OCI-LY1 (cell line): ENCODE measurements at regions not wholly inside any gene's neighbourhood (a gene's known extent, or its start where the extent isn't known, plus 50 kb on each side); places are given as distances from the start of the nearest gene placed in this dataset.

ENCODE experiments used
- H2AFZ ChIP-seq: fragments of 200-600 bp; sonication (generic), shearing (Covaris generic); 2 replicates; pipeline ENCODE4 v1.6.0; 2014; ENCODE audit warnings: antibody characterized with exemption, mild to moderate bottlenecking, low read length
- H3F3A ChIP-seq: fragments of 200-600 bp; sonication (generic), shearing (Covaris generic); 2 replicates; pipeline ENCODE4 v1.6.0; 2014; ENCODE audit warnings: mild to moderate bottlenecking, antibody characterized with exemption, low read length, moderate library complexity; ENCODE audit not compliant: insufficient read depth
- H3K27ac ChIP-seq: fragments of 200-600 bp; sonication (generic); 2 replicates; pipeline ENCODE4 v1.5.1; 2014; ENCODE audit warnings: low read length, mixed run types, mild to moderate bottlenecking, low read depth; ENCODE audit not compliant: poor library complexity, severe bottlenecking
- H3K27me3 ChIP-seq: fragments of 200-600 bp; sonication (generic); 2 replicates; pipeline ENCODE4 v1.6.0; 2014; ENCODE audit warnings: antibody characterized with exemption, mild to moderate bottlenecking, low read length, moderate library complexity; ENCODE audit not compliant: insufficient read depth
- H3K36me3 ChIP-seq: fragments of 200-600 bp; sonication (generic); 2 replicates; pipeline ENCODE4 v1.6.1; 2014; ENCODE audit warnings: mild to moderate bottlenecking, antibody characterized with exemption, low read length, moderate library complexity, mixed read lengths; ENCODE audit not compliant: insufficient read depth
- H3K4me1 ChIP-seq: fragments of 200-600 bp; sonication (generic); 2 replicates; pipeline ENCODE4 v1.5.1; 2014; ENCODE audit warnings: mild to moderate bottlenecking, low read length, moderate library complexity; ENCODE audit not compliant: insufficient read depth, severe bottlenecking
- H3K4me2 ChIP-seq: fragments of 200-600 bp; sonication (generic), shearing (Covaris generic); 2 replicates; pipeline ENCODE4 v1.6.1; 2014; ENCODE audit warnings: low read length
- H3K4me3 ChIP-seq: fragments of 200-600 bp; sonication (generic); 2 replicates; pipeline ENCODE4 v1.5.1; 2014; ENCODE audit warnings: low read length, low read depth, mild to moderate bottlenecking, mixed read lengths; ENCODE audit not compliant: poor library complexity, severe bottlenecking
- H3K79me2 ChIP-seq: fragments of 200-600 bp; shearing (Covaris generic); 2 replicates; pipeline ENCODE4 v1.6.1; 2016; ENCODE audit warnings: mixed run types, low read length, mixed read lengths; ENCODE audit not compliant: insufficient read depth
- H3K9ac ChIP-seq: fragments of 200-600 bp; sonication (generic), shearing (Covaris generic); 2 replicates; pipeline ENCODE4 v1.6.1; 2014; ENCODE audit warnings: mild to moderate bottlenecking, low read length, mixed read lengths
- H3K9me2 ChIP-seq: fragments of 200-600 bp; sonication (generic), shearing (Covaris generic); 2 replicates; pipeline ENCODE4 v1.6.1; 2014; ENCODE audit warnings: low read depth, mild to moderate bottlenecking, low read length, mixed read lengths
- H3K9me3 ChIP-seq: fragments of 200-600 bp; shearing (Covaris generic); 2 replicates; pipeline ENCODE4 v1.6.1; 2014; ENCODE audit warnings: low read length, mixed read lengths
- H4K20me1 ChIP-seq: fragments of 200-600 bp; sonication (generic), shearing (Covaris generic); 2 replicates; pipeline ENCODE4 v1.6.0; 2016; ENCODE audit warnings: mild to moderate bottlenecking, low read length; ENCODE audit not compliant: insufficient read depth
- CTCF ChIP-seq: fragments of 200-600 bp; sonication (generic), shearing (Covaris generic); IDR thresholded peaks from 2 replicates; pipeline ENCODE4 v1.5.1; 2017; ENCODE audit warnings: mild to moderate bottlenecking, antibody characterized with exemption, low read length, moderate library complexity, mixed read lengths
- EZH2 ChIP-seq: fragments of 200-600 bp; sonication (generic), shearing (Covaris generic); IDR thresholded peaks from 2 replicates; pipeline ENCODE4 v1.8.0; 2017; ENCODE audit warnings: borderline replicate concordance, mixed run types, mild to moderate bottlenecking, antibody characterized with exemption, low read length, moderate library complexity, mixed read lengths

GRCh38 chr1:228955691-228956090 lies 220.4 kb downstream of the RHOU start:
- no peak overlapping the region for H3K4me3 ChIP-seq
- H3K4me2 ChIP-seq: no peak overlapping the region
- H2AFZ ChIP-seq: no peak overlapping the region
- H3K4me1 ChIP-seq: no peaks in the 10 kb centered on the region
- H3K9ac ChIP-seq: no peak overlapping the region
- H3K9me2 ChIP-seq: no peaks in the 10 kb centered on the region
- H3K36me3 ChIP-seq: no peaks in the 10 kb centered on the region
- TF ChIP-seq CTCF (no peak), EZH2 (no peak)
- H3F3A ChIP-seq: no peaks in the 10 kb centered on the region
- H3K9me3 ChIP-seq: no peaks in the 10 kb centered on the region
- H3K27ac ChIP-seq: no peak overlapping the region
- no peaks in the 10 kb centered on the region for H3K79me2 ChIP-seq
- no peaks in the 10 kb centered on the region for H3K27me3 ChIP-seq
- H4K20me1 ChIP-seq: no peaks in the 10 kb centered on the region

GRCh38 chr1:228956864-228957263 lies 221.6 kb downstream of the RHOU start:
- Histone ChIP-seq H3K27me3 (no peaks in the 10 kb centered on the region), H3F3A (no peaks in the 10 kb centered on the region), H3K79me2 (no peaks in the 10 kb centered on the region), H3K27ac (no peak overlapping the region), H3K4me2 (no peak overlapping the region), H3K36me3 (no peaks in the 10 kb centered on the region), H3K9me3 (no peaks in the 10 kb centered on the region), H2AFZ (no peak overlapping the region), H3K4me3 (no peak overlapping the region), H3K4me1 (no peaks in the 10 kb centered on the region), H3K9ac (no peak overlapping the region), H4K20me1 (no peaks in the 10 kb centered on the region), H3K9me2 (no peaks in the 10 kb centered on the region)
- TF ChIP-seq CTCF: no peak
- TF ChIP-seq EZH2: no peak

GRCh38 chr1:228957535-228957934 lies 222.3 kb downstream of the RHOU start:
- Histone ChIP-seq H3K4me1 (no peaks in the 10 kb centered on the region), H3F3A (no peaks in the 10 kb centered on the region), H3K9ac (no peak overlapping the region), H3K36me3 (no peaks in the 10 kb centered on the region), H3K4me3 (no peak overlapping the region), H3K9me2 (no peaks in the 10 kb centered on the region), H4K20me1 (no peaks in the 10 kb centered on the region), H3K9me3 (no peaks in the 10 kb centered on the region), H3K27me3 (no peaks in the 10 kb centered on the region), H3K79me2 (no peaks in the 10 kb centered on the region), H3K27ac (no peak overlapping the region), H2AFZ (no peak overlapping the region), H3K4me2 (no peak overlapping the region)
- TF ChIP-seq CTCF: no peak
- TF ChIP-seq EZH2: no peak
